Uterus (tissue), 3 donors: ENCODE measurements at regions not wholly inside any gene's neighbourhood (a gene's known extent, or its start where the extent isn't known, plus 50 kb on each side); places are given as distances from the start of the nearest gene placed in this dataset.
"Not testable (repeated sequence)": the region's sequence is repeated elsewhere in the genome, so short reads cannot be mapped to it uniquely, and the experiment has no call there.

Source experiments
- DNase-seq, 2 donors: peaks; one replicate each; pipeline ENCODE4 v3.0.0-alpha.2; 2019 to 2020
- H3K27ac ChIP-seq, 2 donors: fragments of 200-600 bp; sonication (generic); 1 replicate in 1 of 2; 2 replicates in 1 of 2; pipeline ENCODE4 v1.5.1; 2016 to 2018
- H3K27me3 ChIP-seq, 2 donors: fragments of 200-600 bp; sonication (generic); one replicate each; pipeline ENCODE4 v1.5.1; 2018 to 2019; ENCODE audit warnings: control low read depth in 1 of 2
- H3K36me3 ChIP-seq, 2 donors: fragments of 200-600 bp; sonication (generic); one replicate each; pipeline ENCODE4 v1.5.1; 2019; ENCODE audit warnings: control low read depth in 1 of 2
- H3K4me1 ChIP-seq, 2 donors: fragments of 200-600 bp; sonication (generic); one replicate each; pipeline ENCODE4 v1.5.1; 2018 to 2019; ENCODE audit warnings: control low read depth in 1 of 2
- H3K4me3 ChIP-seq, 2 donors: fragments of 200-600 bp; sonication (generic); 1 replicate in 1 of 2; 2 replicates in 1 of 2; pipeline ENCODE4 v1.5.1; 2018 to 2019; ENCODE audit warnings: mild to moderate bottlenecking in 1 of 2
- H3K9me3 ChIP-seq, 2 donors: fragments of 200-600 bp; sonication (generic); one replicate each; pipeline ENCODE4 v1.5.1; 2019; ENCODE audit warnings: control low read depth in 1 of 2
- intact Hi-C: fragments of 100-400 bp; cut with DNase I; formaldehyde crosslinking; loops from one replicate; pipeline ENCODE4 v1.15.1; 2023; ENCODE audit warnings: low total_unique reads
- donor health status: DM: yes; HTN: yes; CAD: no.

- DNase-seq, H3K4me3 ChIP-seq, H3K4me1 ChIP-seq, H3K9me3 ChIP-seq, intact Hi-C loops, H3K27ac ChIP-seq, H3K36me3 ChIP-seq, H3K27me3 ChIP-seq: not testable (repeated sequence)
Measured at GRCh38 chr14:19272235-19272634, 161.9 kb downstream of the POTEG start.

GRCh38 chr14:19289669-19290068 is 144.5 kb downstream of the POTEG start:
- H3K4me3 ChIP-seq, intact Hi-C loops, H3K9me3 ChIP-seq, H3K36me3 ChIP-seq, H3K27ac ChIP-seq, H3K27me3 ChIP-seq, DNase-seq, H3K4me1 ChIP-seq: not testable (repeated sequence)

DNA sequence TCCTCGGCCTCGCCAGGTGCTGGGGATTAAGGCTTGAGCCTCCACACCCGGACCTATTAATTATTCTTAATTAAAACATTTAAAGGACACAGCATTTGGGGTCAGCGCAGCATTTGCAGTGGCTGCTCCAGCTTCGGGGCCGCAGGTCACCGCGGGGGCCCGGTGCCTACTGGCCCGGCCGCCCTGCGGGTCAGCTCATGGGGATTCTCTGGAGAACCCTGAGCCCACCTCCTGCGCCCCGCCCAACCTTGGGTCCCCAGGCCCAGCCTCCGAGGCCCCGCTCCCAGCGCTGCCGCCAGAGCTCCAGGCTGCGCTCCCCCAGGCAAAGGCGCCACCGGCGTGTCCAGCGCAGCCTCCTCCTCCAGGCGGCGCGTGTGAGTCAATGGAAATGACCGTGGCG is 133.9 kb downstream of the POTEG start:
- H3K36me3 ChIP-seq, intact Hi-C loops, H3K27ac ChIP-seq, H3K4me1 ChIP-seq, DNase-seq, H3K27me3 ChIP-seq, H3K4me3 ChIP-seq, H3K9me3 ChIP-seq: not testable (repeated sequence)

DNA sequence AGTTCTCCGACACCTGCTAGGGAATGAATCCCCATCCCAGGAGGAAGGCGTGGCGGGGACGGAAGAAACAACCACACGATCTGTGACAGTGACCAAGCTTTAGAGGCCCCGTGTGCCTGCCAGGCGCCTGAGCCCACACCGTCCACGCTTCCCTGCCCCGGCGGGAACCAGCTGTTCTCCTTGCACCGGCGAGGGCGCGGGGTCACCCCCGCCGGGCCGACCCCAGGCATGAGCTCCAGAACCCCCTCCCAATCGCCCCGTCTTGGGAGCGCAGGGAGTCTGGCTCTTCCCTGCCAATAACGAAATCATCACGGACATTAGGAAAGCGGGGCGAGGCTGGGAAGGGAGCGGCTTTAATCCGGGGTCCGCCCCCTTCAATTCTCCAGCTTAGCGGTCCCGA is 133.3 kb downstream of the POTEG start:
- DNase-seq, H3K27ac ChIP-seq, intact Hi-C loops, H3K36me3 ChIP-seq, H3K27me3 ChIP-seq, H3K4me3 ChIP-seq, H3K9me3 ChIP-seq, H3K4me1 ChIP-seq: not testable (repeated sequence)

- H3K9me3 ChIP-seq, H3K4me3 ChIP-seq, intact Hi-C loops, H3K27me3 ChIP-seq, DNase-seq, H3K27ac ChIP-seq, H3K4me1 ChIP-seq, H3K36me3 ChIP-seq: not testable (repeated sequence)
Measured at GRCh38 chr14:19303844-19304243, 130.3 kb downstream of the POTEG start.

DNA sequence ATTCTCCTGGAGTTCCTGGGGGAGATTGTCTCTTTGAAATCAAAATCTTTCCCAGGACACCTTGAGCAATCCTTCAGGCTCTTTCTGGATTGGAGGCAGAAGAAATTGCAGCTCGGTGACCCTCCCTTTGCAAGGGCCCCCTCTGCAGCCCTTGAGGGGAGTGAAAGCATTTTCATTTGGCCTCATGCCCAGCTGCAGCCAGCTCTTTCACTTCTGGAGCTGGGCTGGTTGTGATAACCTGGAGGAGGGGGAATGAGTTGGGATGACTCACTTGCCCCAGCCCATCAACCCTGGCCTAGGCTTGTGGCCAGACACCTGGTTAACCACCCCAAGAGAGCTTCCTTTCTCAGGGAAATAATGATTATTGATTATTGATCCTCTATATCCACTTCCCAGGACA is 129.7 kb downstream of the POTEG start:
- intact Hi-C loops, H3K4me1 ChIP-seq, H3K27ac ChIP-seq: not testable (repeated sequence)

DNA sequence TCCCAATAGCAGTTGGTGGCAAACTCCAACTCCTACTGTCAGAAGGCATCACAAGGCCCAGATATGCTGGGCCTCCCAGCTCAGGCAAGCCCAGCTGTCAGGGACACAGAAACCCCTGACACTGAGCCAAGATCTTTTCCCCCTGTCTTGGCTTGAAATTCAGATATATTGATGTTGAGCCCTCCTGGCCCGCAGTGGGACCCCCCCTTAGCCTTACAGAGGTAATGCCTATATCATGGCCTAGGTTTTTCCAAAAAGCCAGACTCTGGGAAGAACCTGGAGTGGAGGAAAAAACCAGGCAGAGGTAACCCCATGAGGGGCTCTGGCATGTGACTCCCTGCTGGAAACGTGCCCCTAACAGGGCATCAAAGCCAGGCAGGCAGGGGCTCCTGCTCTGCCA is 129.2 kb downstream of the POTEG start:
- H3K27me3 ChIP-seq, H3K36me3 ChIP-seq, DNase-seq, H3K27ac ChIP-seq, H3K4me3 ChIP-seq, intact Hi-C loops, H3K9me3 ChIP-seq, H3K4me1 ChIP-seq: not testable (repeated sequence)

More for the DNA sequence above, 129.7 kb downstream of the POTEG start:
- H3K27me3 ChIP-seq, H3K9me3 ChIP-seq, H3K36me3 ChIP-seq, DNase-seq, H3K4me3 ChIP-seq: not testable (repeated sequence)

DNA sequence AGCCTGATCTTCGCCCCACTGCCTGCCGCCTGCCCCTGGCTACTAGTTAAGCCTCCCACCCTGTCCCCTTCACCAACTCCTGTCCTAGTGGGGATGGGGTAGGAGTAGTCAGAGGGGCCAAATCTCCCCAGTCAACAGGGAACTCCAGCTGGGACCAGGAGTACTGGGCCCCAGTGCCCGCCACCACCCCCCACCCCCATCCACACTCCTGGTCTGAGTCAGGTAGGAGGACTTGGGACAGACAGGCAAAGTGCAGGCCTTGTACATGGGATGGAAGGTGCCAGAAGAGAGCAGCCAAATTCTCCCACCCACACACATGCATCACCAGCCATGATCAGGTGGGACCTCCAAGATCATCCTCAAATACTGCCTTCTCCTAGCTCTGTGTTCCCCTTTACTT is 128.4 kb downstream of the POTEG start:
- H3K9me3 ChIP-seq, H3K27ac ChIP-seq, H3K36me3 ChIP-seq, H3K27me3 ChIP-seq, H3K4me1 ChIP-seq, DNase-seq, H3K4me3 ChIP-seq, intact Hi-C loops: not testable (repeated sequence)

DNA sequence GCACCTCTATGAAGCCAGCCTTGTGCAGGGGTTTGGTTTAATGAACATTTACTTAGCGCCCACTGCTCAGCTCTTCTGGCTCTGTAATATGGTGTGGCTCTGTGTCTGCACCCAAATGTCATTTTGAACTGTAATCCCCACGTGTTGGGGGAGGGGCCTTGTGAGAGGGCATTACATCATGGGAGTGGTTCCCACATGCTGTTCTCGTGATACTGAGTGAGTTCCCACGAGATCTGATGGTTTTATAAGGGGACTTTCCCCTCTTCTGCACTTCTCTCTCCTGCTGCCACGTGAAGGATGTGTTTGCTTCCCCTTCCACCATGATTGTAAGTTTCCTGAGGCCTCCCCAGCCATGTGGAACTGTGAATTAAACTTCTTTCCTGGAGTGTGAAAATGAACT is 127.7 kb downstream of the POTEG start:
- H3K36me3 ChIP-seq, H3K4me1 ChIP-seq, H3K9me3 ChIP-seq, intact Hi-C loops, H3K27ac ChIP-seq, H3K27me3 ChIP-seq, H3K4me3 ChIP-seq, DNase-seq: not testable (repeated sequence)

GRCh38 chr14:19311023-19311422 is 123.1 kb downstream of the POTEG start:
- H3K4me3 ChIP-seq, H3K4me1 ChIP-seq, H3K27ac ChIP-seq, H3K9me3 ChIP-seq, H3K36me3 ChIP-seq, H3K27me3 ChIP-seq, intact Hi-C loops, DNase-seq: not testable (repeated sequence)

GRCh38 chr14:19330678-19331077 is 103.5 kb downstream of the POTEG start:
- H3K4me1 ChIP-seq, H3K27me3 ChIP-seq, intact Hi-C loops, H3K9me3 ChIP-seq, H3K4me3 ChIP-seq, DNase-seq, H3K27ac ChIP-seq, H3K36me3 ChIP-seq: not testable (repeated sequence)

DNA sequence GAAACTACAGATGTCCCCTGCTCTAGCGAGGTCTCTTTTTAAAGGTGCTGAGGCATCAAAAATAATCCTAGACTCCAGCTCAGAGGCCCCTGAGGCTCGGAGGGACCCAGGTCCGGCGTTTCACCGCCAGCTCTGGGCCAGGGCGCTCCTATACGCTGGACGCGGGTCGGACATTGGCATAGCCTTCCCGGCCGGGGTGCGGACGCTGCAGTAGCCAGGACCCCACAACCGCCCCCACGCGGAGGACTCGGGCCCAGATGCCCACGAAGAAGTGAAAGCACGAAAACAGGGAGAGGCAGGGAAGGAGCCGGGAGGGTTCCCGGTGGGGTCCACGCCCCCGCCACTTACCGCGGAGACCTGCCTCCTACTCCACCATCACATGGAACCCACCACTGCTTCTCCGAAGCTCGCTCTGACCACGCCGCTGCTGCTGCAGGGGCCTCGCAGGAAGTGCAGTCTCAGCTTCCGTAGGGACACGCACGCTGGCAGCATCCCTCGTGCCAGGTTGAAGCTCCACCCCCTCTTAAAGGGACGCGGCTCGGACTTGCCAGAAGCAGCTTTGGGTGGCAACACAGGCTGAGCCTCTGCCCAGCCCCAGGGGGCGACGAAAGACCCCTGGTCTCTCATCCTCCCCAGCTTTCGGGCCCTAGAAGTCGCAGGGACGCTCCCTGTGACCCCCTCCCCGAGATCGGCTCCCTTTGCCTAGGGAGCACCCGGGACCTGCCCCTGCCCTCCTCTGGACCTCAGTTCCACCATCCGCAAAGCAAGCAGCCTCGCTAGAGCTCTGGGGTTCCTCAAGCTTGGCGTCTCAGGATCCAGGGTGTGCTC is 96.7 kb downstream of the POTEG start:
- H3K36me3 ChIP-seq, intact Hi-C loops, H3K4me1 ChIP-seq: not testable (repeated sequence)

DNA sequence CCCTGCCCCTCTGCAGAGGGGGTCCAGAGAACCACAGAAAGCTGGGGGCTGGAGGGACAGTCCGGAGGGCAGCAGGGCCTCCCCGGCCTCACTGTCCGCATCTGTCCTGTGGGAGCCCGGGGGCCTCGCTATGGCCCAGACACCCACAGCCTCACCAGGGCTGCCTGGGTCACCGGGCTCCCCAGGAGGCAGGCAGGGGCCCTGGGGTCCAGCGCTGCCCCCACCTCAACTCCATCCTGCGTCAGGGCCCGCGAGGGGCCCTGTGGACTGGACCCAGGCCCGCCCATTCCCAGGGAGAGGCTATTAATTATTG is 96.1 kb downstream of the POTEG start:
- DNase-seq, H3K4me3 ChIP-seq, intact Hi-C loops, H3K36me3 ChIP-seq, H3K27ac ChIP-seq, H3K9me3 ChIP-seq, H3K4me1 ChIP-seq, H3K27me3 ChIP-seq: not testable (repeated sequence)

More for the DNA sequence above, 96.7 kb downstream of the POTEG start:
- not testable (repeated sequence) for H3K27me3 ChIP-seq, H3K9me3 ChIP-seq, H3K27ac ChIP-seq, DNase-seq, H3K4me3 ChIP-seq

- H3K4me3 ChIP-seq, intact Hi-C loops, DNase-seq, H3K27ac ChIP-seq, H3K9me3 ChIP-seq, H3K4me1 ChIP-seq, H3K36me3 ChIP-seq, H3K27me3 ChIP-seq: not testable (repeated sequence)
Measured at GRCh38 chr14:19340976-19341375, 93.2 kb downstream of the POTEG start.
